ENCODE measurements at regions not wholly inside any gene's neighbourhood (a gene's known extent, or its start where the extent isn't known, plus 50 kb on each side); places are given as distances from the start of the nearest gene placed in this dataset.

- no peak for TF ChIP-seq CTCF (optimal IDR thresholded peaks at IDR 0.05 in 1 of 3, IDR thresholded peaks at IDR 0.05 in 1 of 3, conservative IDR thresholded peaks at IDR 0.05 in 1 of 3; ENCODE audit: extremely low read depth in 1 of 3, insufficient read depth in 2 of 3, low read length in 3 of 3)
- TF ChIP-seq EZH2 (IDR thresholded peaks at IDR 0.05; ENCODE audit: low read length), result no peak
Observed at GRCh38 chr2:139438478-139438877, 658.3 kb upstream of the NXPH2 start.
